ENCODE measurements at regions not wholly inside any gene's neighbourhood (a gene's known extent, or its start where the extent isn't known, plus 50 kb on each side); places are given as distances from the start of the nearest gene placed in this dataset.

- TF ChIP-seq, protein P1, sequence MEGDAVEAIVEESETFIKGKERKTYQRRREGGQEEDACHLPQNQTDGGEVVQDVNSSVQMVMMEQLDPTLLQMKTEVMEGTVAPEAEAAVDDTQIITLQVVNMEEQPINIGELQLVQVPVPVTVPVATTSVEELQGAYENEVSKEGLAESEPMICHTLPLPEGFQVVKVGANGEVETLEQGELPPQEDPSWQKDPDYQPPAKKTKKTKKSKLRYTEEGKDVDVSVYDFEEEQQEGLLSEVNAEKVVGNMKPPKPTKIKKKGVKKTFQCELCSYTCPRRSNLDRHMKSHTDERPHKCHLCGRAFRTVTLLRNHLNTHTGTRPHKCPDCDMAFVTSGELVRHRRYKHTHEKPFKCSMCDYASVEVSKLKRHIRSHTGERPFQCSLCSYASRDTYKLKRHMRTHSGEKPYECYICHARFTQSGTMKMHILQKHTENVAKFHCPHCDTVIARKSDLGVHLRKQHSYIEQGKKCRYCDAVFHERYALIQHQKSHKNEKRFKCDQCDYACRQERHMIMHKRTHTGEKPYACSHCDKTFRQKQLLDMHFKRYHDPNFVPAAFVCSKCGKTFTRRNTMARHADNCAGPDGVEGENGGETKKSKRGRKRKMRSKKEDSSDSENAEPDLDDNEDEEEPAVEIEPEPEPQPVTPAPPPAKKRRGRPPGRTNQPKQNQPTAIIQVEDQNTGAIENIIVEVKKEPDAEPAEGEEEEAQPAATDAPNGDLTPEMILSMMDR (IDR thresholded peaks at IDR 0.05): no peak
- no peak for TF ChIP-seq POLR2A (IDR thresholded peaks at IDR 0.05)
Measured at GRCh38 chr3:151548195-151548594, 87.3 kb upstream of the IGSF10 start.
